ENCODE measurements at regions not wholly inside any gene's neighbourhood (a gene's known extent, or its start where the extent isn't known, plus 50 kb on each side); places are given as distances from the start of the nearest gene placed in this dataset.

DNA sequence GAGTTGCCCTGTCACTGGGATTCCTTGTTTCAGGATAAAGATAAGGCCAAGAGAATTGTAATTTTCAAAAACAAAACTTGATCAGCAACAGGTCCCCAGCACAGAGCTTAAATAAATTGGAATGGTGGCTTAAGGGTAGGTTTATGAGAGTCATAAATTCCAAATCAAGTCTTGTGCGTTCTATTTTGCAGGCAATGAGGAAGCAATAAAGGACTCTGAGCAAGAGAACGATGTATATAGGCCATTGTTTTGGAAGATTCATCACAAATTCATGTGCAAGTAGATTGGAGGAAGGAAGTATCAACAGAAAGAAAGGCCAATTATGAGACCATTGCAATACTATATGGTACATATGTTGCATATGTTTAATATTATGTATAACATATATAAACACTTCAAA, 65.7 kb upstream of the PGR start:
- TF ChIP-seq ZBTB1 (CRISPR knock-in tag; IDR thresholded peaks at IDR 0.05; ENCODE audit: borderline replicate concordance, low read depth) = no peak
- no peak for TF ChIP-seq TBP (optimal IDR thresholded peaks at IDR 0.05; ENCODE audit: low read depth, low read length)
- TF ChIP-seq POLR2A (conservative IDR thresholded peaks at IDR 0.05) = no peak
